Liver (tissue), 8 donors: ENCODE measurements at regions not wholly inside any gene's neighbourhood (a gene's known extent, or its start where the extent isn't known, plus 50 kb on each side); places are given as distances from the start of the nearest gene placed in this dataset.

Experiments used
- DNase-seq: peaks from one replicate; pipeline ENCODE4 v3.0.0-alpha.2; 2017; ENCODE audit warnings: low spot score
- H3K27ac ChIP-seq, 2 donors: one replicate each; pipeline ENCODE4 v1.7.0; 2013; ENCODE audit warnings: inconsistent platforms in 2 of 2, low read length in 2 of 2, control low read depth in 1 of 2, low read depth in 1 of 2, mild to moderate bottlenecking in 1 of 2
- H3K27me3 ChIP-seq, 4 donors: one replicate each; pipeline versions ENCODE4 v1.6.1 to v1.7.0; 2013; ENCODE audit warnings: low read length in 3 of 4, inconsistent platforms in 1 of 4, mild to moderate bottlenecking in 1 of 4, moderate library complexity in 1 of 4; ENCODE audit not compliant: control insufficient read depth in 4 of 4, insufficient read depth in 4 of 4
- H3K36me3 ChIP-seq, 4 donors: one replicate each; pipeline versions ENCODE4 v1.6.1 to v1.7.0; 2013; ENCODE audit warnings: low read length in 3 of 4, mild to moderate bottlenecking in 3 of 4, low read depth in 1 of 4, moderate library complexity in 1 of 4; ENCODE audit not compliant: control insufficient read depth in 4 of 4, insufficient read depth in 3 of 4
- H3K4me1 ChIP-seq, 4 donors: one replicate each; pipeline versions ENCODE4 v1.6.1 to v1.7.0; 2013; ENCODE audit warnings: low read length in 3 of 4, mild to moderate bottlenecking in 3 of 4, moderate library complexity in 1 of 4; ENCODE audit not compliant: control insufficient read depth in 4 of 4, insufficient read depth in 4 of 4
- H3K4me3 ChIP-seq, 3 donors: one replicate each; pipeline versions ENCODE4 v1.6.1 to v1.7.0; 2013; ENCODE audit warnings: low read length in 3 of 3, control low read depth in 1 of 3, low read depth in 1 of 3, mild to moderate bottlenecking in 1 of 3
- H3K9ac ChIP-seq, 2 donors: one replicate each; pipeline ENCODE4 v1.7.0; 2013; ENCODE audit warnings: low read length in 2 of 2, mild to moderate bottlenecking in 2 of 2, moderate library complexity in 2 of 2, control low read depth in 1 of 2, low read depth in 1 of 2
- H3K9me3 ChIP-seq, 4 donors: one replicate each; pipeline versions ENCODE4 v1.6.1 to v1.7.0; 2013; ENCODE audit warnings: low read length in 3 of 4; ENCODE audit not compliant: control insufficient read depth in 4 of 4
- EGR1 ChIP-seq, 2 donors: IDR thresholded peaks; 2 replicates each; pipeline ENCODE4 v1.6.1; 2016 to 2018; ENCODE audit warnings: antibody characterized with exemption in 2 of 2, low read depth in 2 of 2
- FOXA1 ChIP-seq: IDR thresholded peaks from 2 replicates; pipeline ENCODE4 v1.6.1; 2016; ENCODE audit warnings: antibody characterized with exemption
- FOXA2 ChIP-seq: IDR thresholded peaks from 2 replicates; pipeline ENCODE4 v1.6.1; 2016; ENCODE audit warnings: antibody characterized with exemption
- GABPA ChIP-seq, 2 donors: IDR thresholded peaks in 1 of 2; conservative IDR thresholded peaks in 1 of 2; 2 replicates each; pipeline ENCODE4 v1.6.1; 2016; ENCODE audit warnings: antibody characterized with exemption in 2 of 2, mild to moderate bottlenecking in 1 of 2, moderate library complexity in 1 of 2
- HNF4A ChIP-seq, 2 donors: conservative IDR thresholded peaks; 2 replicates each; pipeline ENCODE4 v1.6.1; 2016; ENCODE audit warnings: antibody characterized with exemption in 2 of 2, mild to moderate bottlenecking in 2 of 2
- HNF4G ChIP-seq: IDR thresholded peaks from 2 replicates; pipeline ENCODE4 v1.6.1; 2016; ENCODE audit warnings: antibody characterized with exemption
- JUND ChIP-seq, 2 donors: IDR thresholded peaks; 2 replicates each; pipeline ENCODE4 v1.6.1; 2016; ENCODE audit warnings: antibody characterized with exemption in 2 of 2
- NR2F2 ChIP-seq: IDR thresholded peaks from 2 replicates; pipeline ENCODE4 v1.6.1; 2016; ENCODE audit warnings: antibody characterized with exemption
- RAD21 ChIP-seq, 2 donors: IDR thresholded peaks; 2 replicates each; pipeline ENCODE4 v1.6.1; 2016; ENCODE audit warnings: antibody characterized with exemption in 2 of 2, mild to moderate bottlenecking in 2 of 2
- RXRA ChIP-seq, 2 donors: IDR thresholded peaks; 2 replicates each; pipeline ENCODE4 v1.6.1; 2017 to 2018; ENCODE audit warnings: antibody characterized with exemption in 2 of 2, mild to moderate bottlenecking in 1 of 2
- SP1 ChIP-seq: IDR thresholded peaks from 2 replicates; pipeline ENCODE4 v1.6.1; 2018; ENCODE audit warnings: antibody characterized with exemption, mild to moderate bottlenecking
- TAF1 ChIP-seq: conservative IDR thresholded peaks from 2 replicates; pipeline ENCODE4 v1.6.1; 2016; ENCODE audit warnings: antibody characterized with exemption, mild to moderate bottlenecking
- YY1 ChIP-seq: IDR thresholded peaks from 2 replicates; pipeline ENCODE4 v1.6.1; 2016; ENCODE audit warnings: antibody characterized with exemption, mild to moderate bottlenecking
- WGBS: extraction: QIAGEN DNeasy Blood & Tissue Kit; methylation state at CpG from one replicate; pipeline ENCODE4 v1.1.7; 2013; 5-methylcytosine and 5-hydroxymethylcytosine counted together
- TF ChIP-seq, protein P1 (sequence below): IDR thresholded peaks from 2 replicates; pipeline ENCODE4 v1.6.1; 2016; ENCODE audit warnings: antibody characterized with exemption, mild to moderate bottlenecking
- TF ChIP-seq, protein P2 (sequence below): IDR thresholded peaks from 2 replicates; pipeline ENCODE4 v1.6.1; 2016; ENCODE audit warnings: antibody characterized with exemption
- TF ChIP-seq, protein P3 (sequence below): IDR thresholded peaks from 2 replicates; pipeline ENCODE4 v1.6.1; 2016; ENCODE audit warnings: antibody characterized with exemption
- TF ChIP-seq, protein P4 (sequence below): IDR thresholded peaks from 2 replicates; pipeline ENCODE4 v1.6.1; 2016; ENCODE audit warnings: antibody characterized with exemption
- TF ChIP-seq, protein P5 (sequence below): fragments of 150-350 bp; IDR thresholded peaks from 2 replicates; pipeline ENCODE4 v1.5.1; 2017; ENCODE audit warnings: improper control_type of control experiment, low read depth, low read length; ENCODE audit not compliant: missing input control
- donor health status: healthy.
- donor health status: healthy.
- donor health status: healthy.
- donor health status: healthy.
- donor health status: healthy.

DNA sequence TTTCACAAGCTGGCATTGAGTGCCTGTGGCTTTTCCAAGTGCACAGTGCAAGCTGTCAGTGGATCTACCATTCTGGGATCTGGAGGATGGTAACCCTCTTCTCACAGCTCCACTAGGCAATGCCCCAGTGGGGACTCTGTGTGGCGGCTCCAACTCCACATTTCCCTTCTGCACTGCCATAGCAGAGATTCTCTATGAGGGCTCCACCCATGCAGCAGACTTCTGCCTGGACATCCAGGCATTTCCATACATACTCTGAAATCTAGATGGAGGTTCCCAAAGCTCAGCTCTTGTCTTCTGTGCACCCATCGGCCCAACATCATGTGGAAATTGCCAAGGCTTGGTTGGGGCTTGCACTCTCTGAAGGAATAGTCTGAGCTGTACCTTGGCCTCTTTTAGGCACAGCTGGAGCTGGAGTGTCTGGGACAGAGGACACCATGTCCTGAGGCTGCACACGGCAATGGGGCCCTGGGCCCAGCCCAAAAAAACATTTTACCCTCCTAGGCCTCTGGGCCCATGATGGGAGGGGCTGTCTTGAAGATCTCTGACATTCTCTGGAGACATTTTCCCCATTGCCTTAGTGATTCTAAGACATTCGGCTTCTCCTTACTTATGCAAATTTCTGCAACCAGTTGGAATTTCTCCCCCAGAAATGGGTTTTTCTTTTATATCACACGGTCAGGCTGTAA is 313.3 kb upstream of the SFSWAP start:
- no peak overlapping the region for H3K9ac ChIP-seq
- peaks cover 7 to 14% (median 8%) of the 10 kb centered on the region in 4 donors for H3K9me3 ChIP-seq
- no peak overlapping the region for H3K27ac ChIP-seq
- H3K36me3 ChIP-seq = no peaks in the 10 kb centered on the region
- no peaks in the 10 kb centered on the region for H3K27me3 ChIP-seq
- H3K4me1 ChIP-seq = no peaks in the 10 kb centered on the region
- H3K4me3 ChIP-seq = no peak overlapping the region
- no peak for DNase-seq
- WGBS = 63% methylated on average over 5 of the region's 5 CpGs
- TF ChIP-seq, protein P1, sequence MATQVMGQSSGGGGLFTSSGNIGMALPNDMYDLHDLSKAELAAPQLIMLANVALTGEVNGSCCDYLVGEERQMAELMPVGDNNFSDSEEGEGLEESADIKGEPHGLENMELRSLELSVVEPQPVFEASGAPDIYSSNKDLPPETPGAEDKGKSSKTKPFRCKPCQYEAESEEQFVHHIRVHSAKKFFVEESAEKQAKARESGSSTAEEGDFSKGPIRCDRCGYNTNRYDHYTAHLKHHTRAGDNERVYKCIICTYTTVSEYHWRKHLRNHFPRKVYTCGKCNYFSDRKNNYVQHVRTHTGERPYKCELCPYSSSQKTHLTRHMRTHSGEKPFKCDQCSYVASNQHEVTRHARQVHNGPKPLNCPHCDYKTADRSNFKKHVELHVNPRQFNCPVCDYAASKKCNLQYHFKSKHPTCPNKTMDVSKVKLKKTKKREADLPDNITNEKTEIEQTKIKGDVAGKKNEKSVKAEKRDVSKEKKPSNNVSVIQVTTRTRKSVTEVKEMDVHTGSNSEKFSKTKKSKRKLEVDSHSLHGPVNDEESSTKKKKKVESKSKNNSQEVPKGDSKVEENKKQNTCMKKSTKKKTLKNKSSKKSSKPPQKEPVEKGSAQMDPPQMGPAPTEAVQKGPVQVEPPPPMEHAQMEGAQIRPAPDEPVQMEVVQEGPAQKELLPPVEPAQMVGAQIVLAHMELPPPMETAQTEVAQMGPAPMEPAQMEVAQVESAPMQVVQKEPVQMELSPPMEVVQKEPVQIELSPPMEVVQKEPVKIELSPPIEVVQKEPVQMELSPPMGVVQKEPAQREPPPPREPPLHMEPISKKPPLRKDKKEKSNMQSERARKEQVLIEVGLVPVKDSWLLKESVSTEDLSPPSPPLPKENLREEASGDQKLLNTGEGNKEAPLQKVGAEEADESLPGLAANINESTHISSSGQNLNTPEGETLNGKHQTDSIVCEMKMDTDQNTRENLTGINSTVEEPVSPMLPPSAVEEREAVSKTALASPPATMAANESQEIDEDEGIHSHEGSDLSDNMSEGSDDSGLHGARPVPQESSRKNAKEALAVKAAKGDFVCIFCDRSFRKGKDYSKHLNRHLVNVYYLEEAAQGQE = no peak
- TF ChIP-seq, protein P2, sequence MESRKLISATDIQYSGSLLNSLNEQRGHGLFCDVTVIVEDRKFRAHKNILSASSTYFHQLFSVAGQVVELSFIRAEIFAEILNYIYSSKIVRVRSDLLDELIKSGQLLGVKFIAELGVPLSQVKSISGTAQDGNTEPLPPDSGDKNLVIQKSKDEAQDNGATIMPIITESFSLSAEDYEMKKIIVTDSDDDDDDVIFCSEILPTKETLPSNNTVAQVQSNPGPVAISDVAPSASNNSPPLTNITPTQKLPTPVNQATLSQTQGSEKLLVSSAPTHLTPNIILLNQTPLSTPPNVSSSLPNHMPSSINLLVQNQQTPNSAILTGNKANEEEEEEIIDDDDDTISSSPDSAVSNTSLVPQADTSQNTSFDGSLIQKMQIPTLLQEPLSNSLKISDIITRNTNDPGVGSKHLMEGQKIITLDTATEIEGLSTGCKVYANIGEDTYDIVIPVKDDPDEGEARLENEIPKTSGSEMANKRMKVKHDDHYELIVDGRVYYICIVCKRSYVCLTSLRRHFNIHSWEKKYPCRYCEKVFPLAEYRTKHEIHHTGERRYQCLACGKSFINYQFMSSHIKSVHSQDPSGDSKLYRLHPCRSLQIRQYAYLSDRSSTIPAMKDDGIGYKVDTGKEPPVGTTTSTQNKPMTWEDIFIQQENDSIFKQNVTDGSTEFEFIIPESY = no peak
- TF ChIP-seq, protein P3, sequence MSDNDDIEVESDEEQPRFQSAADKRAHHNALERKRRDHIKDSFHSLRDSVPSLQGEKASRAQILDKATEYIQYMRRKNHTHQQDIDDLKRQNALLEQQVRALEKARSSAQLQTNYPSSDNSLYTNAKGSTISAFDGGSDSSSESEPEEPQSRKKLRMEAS = no peak
- TF ChIP-seq YY1 (no peak), HNF4G (no peak), HNF4A (conservative IDR thresholded peaks at IDR 0.05) (no peak), GABPA (IDR thresholded peaks at IDR 0.05 in 1 of 2, conservative IDR thresholded peaks at IDR 0.05 in 1 of 2) (no peak), FOXA1 (no peak), JUND (IDR thresholded peaks at IDR 0.05) (no peak), FOXA2 (no peak), RAD21 (IDR thresholded peaks at IDR 0.05) (no peak), SP1 (no peak), RXRA (IDR thresholded peaks at IDR 0.05) (no peak), TAF1 (no peak), EGR1 (IDR thresholded peaks at IDR 0.05; ENCODE audit: low read depth in 2 of 2) (no peak), NR2F2 (no peak)
- TF ChIP-seq, protein P4, sequence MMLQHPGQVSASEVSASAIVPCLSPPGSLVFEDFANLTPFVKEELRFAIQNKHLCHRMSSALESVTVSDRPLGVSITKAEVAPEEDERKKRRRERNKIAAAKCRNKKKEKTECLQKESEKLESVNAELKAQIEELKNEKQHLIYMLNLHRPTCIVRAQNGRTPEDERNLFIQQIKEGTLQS = no peak
- TF ChIP-seq, protein P5, sequence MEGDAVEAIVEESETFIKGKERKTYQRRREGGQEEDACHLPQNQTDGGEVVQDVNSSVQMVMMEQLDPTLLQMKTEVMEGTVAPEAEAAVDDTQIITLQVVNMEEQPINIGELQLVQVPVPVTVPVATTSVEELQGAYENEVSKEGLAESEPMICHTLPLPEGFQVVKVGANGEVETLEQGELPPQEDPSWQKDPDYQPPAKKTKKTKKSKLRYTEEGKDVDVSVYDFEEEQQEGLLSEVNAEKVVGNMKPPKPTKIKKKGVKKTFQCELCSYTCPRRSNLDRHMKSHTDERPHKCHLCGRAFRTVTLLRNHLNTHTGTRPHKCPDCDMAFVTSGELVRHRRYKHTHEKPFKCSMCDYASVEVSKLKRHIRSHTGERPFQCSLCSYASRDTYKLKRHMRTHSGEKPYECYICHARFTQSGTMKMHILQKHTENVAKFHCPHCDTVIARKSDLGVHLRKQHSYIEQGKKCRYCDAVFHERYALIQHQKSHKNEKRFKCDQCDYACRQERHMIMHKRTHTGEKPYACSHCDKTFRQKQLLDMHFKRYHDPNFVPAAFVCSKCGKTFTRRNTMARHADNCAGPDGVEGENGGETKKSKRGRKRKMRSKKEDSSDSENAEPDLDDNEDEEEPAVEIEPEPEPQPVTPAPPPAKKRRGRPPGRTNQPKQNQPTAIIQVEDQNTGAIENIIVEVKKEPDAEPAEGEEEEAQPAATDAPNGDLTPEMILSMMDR = no peak
